Neural cell (in vitro differentiated cells): ENCODE measurements at regions not wholly inside any gene's neighbourhood (a gene's known extent, or its start where the extent isn't known, plus 50 kb on each side); places are given as distances from the start of the nearest gene placed in this dataset.
"Not testable (repeated sequence)": the region's sequence is repeated elsewhere in the genome, so short reads cannot be mapped to it uniquely, and the experiment has no call there.

Experiments used
- H2AFZ ChIP-seq: fragments of 200-600, 300-800 bp; sonication (generic), shearing (Covaris generic); 2 replicates; pipeline ENCODE4 v1.6.0; 2014; ENCODE audit warnings: low read depth, mild to moderate bottlenecking, antibody characterized with exemption, low read length, moderate library complexity
- H3F3A ChIP-seq: fragments of 200-600 bp; shearing (Covaris generic); 2 replicates; pipeline ENCODE4 v1.6.1; 2016; ENCODE audit warnings: mild to moderate bottlenecking, moderate library complexity, mixed read lengths, antibody characterized with exemption, low read length; ENCODE audit not compliant: insufficient read depth, poor library complexity, severe bottlenecking
- H3K27ac ChIP-seq: fragments of 200-600, 300-800 bp; sonication (generic), shearing (Covaris generic); 2 replicates; pipeline ENCODE4 v1.5.1; 2014; ENCODE audit warnings: mild to moderate bottlenecking, low read length, moderate library complexity
- H3K27me3 ChIP-seq: fragments of 300-800, 200-600 bp; sonication (generic), shearing (Covaris generic); 2 replicates; pipeline ENCODE4 v1.6.0; 2014; ENCODE audit warnings: mild to moderate bottlenecking, low read depth, low read length, moderate library complexity; ENCODE audit not compliant: insufficient read depth
- H3K36me3 ChIP-seq: fragments of 300-800, 200-600 bp; sonication (generic), shearing (Covaris generic); 2 replicates; pipeline ENCODE4 v1.5.1; 2014; ENCODE audit warnings: mild to moderate bottlenecking, antibody characterized with exemption, low read length, moderate library complexity; ENCODE audit not compliant: insufficient read depth
- H3K4me2 ChIP-seq: fragments of 300-800, 200-600 bp; sonication (generic), shearing (Covaris generic); 2 replicates; pipeline ENCODE4 v1.6.0; 2014; ENCODE audit warnings: mild to moderate bottlenecking, low read length
- H3K4me3 ChIP-seq: fragments of 300-800, 200-600 bp; sonication (generic), shearing (Covaris generic); 2 replicates; pipeline ENCODE4 v1.5.1; 2014; ENCODE audit warnings: mild to moderate bottlenecking, low read length, moderate library complexity
- H3K79me2 ChIP-seq: fragments of 200-600 bp; shearing (Covaris generic); replicated peaks from 2 replicates; pipeline ENCODE4 v1.6.0; 2014; ENCODE audit warnings: mild to moderate bottlenecking, low read length, moderate library complexity; ENCODE audit not compliant: insufficient read depth
- H3K9ac ChIP-seq: fragments of 300-800, 200-600 bp; sonication (generic), shearing (Covaris generic); 2 replicates; pipeline ENCODE4 v1.6.1; 2016; ENCODE audit warnings: mild to moderate bottlenecking, low read length, mixed read lengths
- H3K9me2 ChIP-seq: fragments of 200-600 bp; shearing (Covaris generic); 2 replicates; pipeline ENCODE4 v1.6.1; 2016; ENCODE audit warnings: mild to moderate bottlenecking, low read length, mixed read lengths; ENCODE audit not compliant: insufficient read depth
- H3K9me3 ChIP-seq: fragments of 200-600, 300-800 bp; sonication (generic), shearing (Covaris generic); 2 replicates; pipeline ENCODE4 v1.6.1; 2016; ENCODE audit warnings: mild to moderate bottlenecking, mixed run types, low read length, moderate library complexity, mixed read lengths
- H4K20me1 ChIP-seq: fragments of 200-600 bp; shearing (Covaris generic); 2 replicates; pipeline ENCODE4 v1.6.1; 2016; ENCODE audit warnings: mild to moderate bottlenecking, mixed run types; ENCODE audit not compliant: insufficient read depth
- CTCF ChIP-seq: fragments of 450-650 bp; IDR thresholded peaks from 2 replicates; pipeline ENCODE4 v1.5.1; 2014; ENCODE audit warnings: antibody characterized with exemption, mild to moderate bottlenecking, moderate library complexity; ENCODE audit not compliant: poor library complexity, severe bottlenecking
- EP300 ChIP-seq: fragments of 450-650 bp; conservative IDR thresholded peaks from 2 replicates; pipeline ENCODE4 v1.6.1; 2014; ENCODE audit warnings: antibody characterized with exemption, mild to moderate bottlenecking, moderate library complexity; ENCODE audit not compliant: poor library complexity, severe bottlenecking
- EZH2 ChIP-seq: fragments of 200-600, 300-800 bp; shearing (Covaris generic), sonication (generic); IDR thresholded peaks from 2 replicates; pipeline ENCODE4 v1.6.1; 2014; ENCODE audit warnings: antibody characterized with exemption, low read length, borderline replicate concordance, mild to moderate bottlenecking; ENCODE audit not compliant: insufficient read depth, poor library complexity, severe bottlenecking
- MXI1 ChIP-seq: fragments of 450-650 bp; conservative IDR thresholded peaks from 2 replicates; pipeline ENCODE4 v1.6.1; 2014; ENCODE audit warnings: antibody characterized with exemption, mild to moderate bottlenecking; ENCODE audit not compliant: poor library complexity, severe bottlenecking
- POLR2AphosphoS5 ChIP-seq: IDR thresholded peaks from 2 replicates; pipeline ENCODE4 v1.6.1; 2012
- RAD21 ChIP-seq: fragments of 450-650 bp; conservative IDR thresholded peaks from 2 replicates; pipeline ENCODE4 v1.6.1; 2014; ENCODE audit warnings: antibody characterized with exemption, mild to moderate bottlenecking, moderate library complexity
- REST ChIP-seq: IDR thresholded peaks from 2 replicates; pipeline ENCODE4 v1.6.1; 2012; ENCODE audit warnings: borderline replicate concordance
- SMC3 ChIP-seq: fragments of 450-650 bp; conservative IDR thresholded peaks from 2 replicates; pipeline ENCODE4 v1.6.1; 2014; ENCODE audit warnings: antibody characterized with exemption, mild to moderate bottlenecking, moderate library complexity; ENCODE audit not compliant: poor library complexity
- TAF1 ChIP-seq: IDR thresholded peaks from 2 replicates; pipeline ENCODE4 v1.6.1; 2012; ENCODE audit warnings: low read depth

GRCh38 chr11:93065074-93065674 lies 95.7 kb downstream of the MTNR1B start:
- not testable (repeated sequence) for H4K20me1 ChIP-seq, H3K4me3 ChIP-seq, H3K9ac ChIP-seq, H3K36me3 ChIP-seq, H3K9me2 ChIP-seq, H3K9me3 ChIP-seq, H3K27me3 ChIP-seq, H3F3A ChIP-seq, H2AFZ ChIP-seq, H3K79me2 ChIP-seq, H3K27ac ChIP-seq, H3K4me2 ChIP-seq

- no peaks in the 10 kb centered on the region for H3K36me3 ChIP-seq
- no peaks in the 10 kb centered on the region for H4K20me1 ChIP-seq
- H2AFZ ChIP-seq: no peak overlapping the region
- H3K9me2 ChIP-seq: no peaks in the 10 kb centered on the region
- H3K27ac ChIP-seq: no peak overlapping the region
- H3K9me3 ChIP-seq: no peaks in the 10 kb centered on the region
- no peaks in the 10 kb centered on the region for H3K79me2 ChIP-seq
- H3F3A ChIP-seq: no peaks in the 10 kb centered on the region
- TF ChIP-seq EP300 (no peak), REST (no peak)
- H3K4me2 ChIP-seq: no peak overlapping the region
- H3K4me3 ChIP-seq: no peak overlapping the region
- no peak overlapping the region for H3K9ac ChIP-seq
- H3K27me3 ChIP-seq: no peaks in the 10 kb centered on the region
Observed at GRCh38 chr11:93067881-93068390, 98.5 kb downstream of the MTNR1B start.

GRCh38 chr11:93072229-93072914 lies 102.9 kb downstream of the MTNR1B start:
- Histone ChIP-seq H3K9me2 (no peaks in the 10 kb centered on the region), H3K27ac (no peak overlapping the region), H3K9ac (no peak overlapping the region), H3K9me3 (no peaks in the 10 kb centered on the region), H3F3A (no peaks in the 10 kb centered on the region), H3K4me3 (no peak overlapping the region), H2AFZ (no peak overlapping the region), H3K79me2 (no peaks in the 10 kb centered on the region), H4K20me1 (no peaks in the 10 kb centered on the region), H3K36me3 (no peaks in the 10 kb centered on the region), H3K27me3 (no peaks in the 10 kb centered on the region), H3K4me2 (no peak overlapping the region)
- no peak for TF ChIP-seq TAF1
- TF ChIP-seq REST: no peak
- no peak for TF ChIP-seq EZH2
- no peak for TF ChIP-seq MXI1
- TF ChIP-seq POLR2AphosphoS5: no peak
- no peak for TF ChIP-seq CTCF
- no peak for TF ChIP-seq EP300
- TF ChIP-seq RAD21: no peak
- no peak for TF ChIP-seq SMC3
